Trophoblast cell (in vitro differentiated cells and primary cell): ENCODE measurements at regions not wholly inside any gene's neighbourhood (a gene's known extent, or its start where the extent isn't known, plus 50 kb on each side); places are given as distances from the start of the nearest gene placed in this dataset.
A peak's percentile ranks its signal among the peaks of the same experiment; 100 is the strongest.

ENCODE experiments used
- DNase-seq, 2 donors: peaks; one replicate each; pipeline ENCODE4 v3.0.0-alpha.2; 2016
- H2AFZ ChIP-seq: 2 replicates; pipeline ENCODE4 v1.6.1; 2013; ENCODE audit warnings: low read length, moderate library complexity, mild to moderate bottlenecking; ENCODE audit not compliant: insufficient read depth, poor library complexity
- H2AK5ac ChIP-seq: 2 replicates; pipeline ENCODE4 v1.6.1; 2013; ENCODE audit warnings: mild to moderate bottlenecking, low read length
- H2BK120ac ChIP-seq: 2 replicates; pipeline ENCODE4 v1.6.1; 2013; ENCODE audit warnings: low read length, mild to moderate bottlenecking, moderate library complexity; ENCODE audit not compliant: insufficient read depth, poor library complexity
- H2BK12ac ChIP-seq: 2 replicates; pipeline ENCODE4 v1.6.1; 2013; ENCODE audit warnings: mild to moderate bottlenecking, low read length, moderate library complexity
- H2BK5ac ChIP-seq: 2 replicates; pipeline ENCODE4 v1.6.1; 2013; ENCODE audit warnings: low read length, low read depth, moderate library complexity, mild to moderate bottlenecking; ENCODE audit not compliant: poor library complexity
- H3K14ac ChIP-seq: 2 replicates; pipeline ENCODE4 v1.6.1; 2013; ENCODE audit warnings: mild to moderate bottlenecking, low read length
- H3K18ac ChIP-seq: 2 replicates; pipeline ENCODE4 v1.6.1; 2013; ENCODE audit warnings: mild to moderate bottlenecking, low read length
- H3K23ac ChIP-seq: 2 replicates; pipeline ENCODE4 v1.6.1; 2013; ENCODE audit warnings: low read length
- H3K27ac ChIP-seq: 2 replicates; pipeline ENCODE4 v1.5.1; 2013; ENCODE audit warnings: low read depth, mild to moderate bottlenecking, inconsistent platforms, low read length, moderate library complexity
- H3K27me3 ChIP-seq: 2 replicates; pipeline ENCODE4 v1.6.1; 2013; ENCODE audit warnings: inconsistent platforms, mild to moderate bottlenecking, low read length, moderate library complexity; ENCODE audit not compliant: insufficient read depth
- H3K36me3 ChIP-seq, 2 experiments: 1 replicate in 1 of 2; 2 replicates in 1 of 2; pipeline ENCODE4 v1.6.1; 2013; ENCODE audit warnings: low read length in 2 of 2, mild to moderate bottlenecking in 2 of 2, moderate library complexity in 1 of 2; ENCODE audit not compliant: insufficient read depth in 2 of 2, control insufficient read depth in 1 of 2
- H3K4ac ChIP-seq: 2 replicates; pipeline ENCODE4 v1.6.1; 2013; ENCODE audit warnings: low read depth, mild to moderate bottlenecking, low read length, moderate library complexity
- H3K4me1 ChIP-seq, 2 experiments: 1 replicate in 1 of 2; 2 replicates in 1 of 2; pipeline ENCODE4 v1.6.1; 2013; ENCODE audit warnings: low read length in 2 of 2, mild to moderate bottlenecking in 2 of 2, moderate library complexity in 1 of 2; ENCODE audit not compliant: insufficient read depth in 2 of 2, control insufficient read depth in 1 of 2
- H3K4me2 ChIP-seq: 2 replicates; pipeline ENCODE4 v1.6.1; 2013; ENCODE audit warnings: inconsistent platforms, mild to moderate bottlenecking, low read length, moderate library complexity
- H3K4me3 ChIP-seq: 2 replicates; pipeline ENCODE4 v1.5.1; 2013; ENCODE audit warnings: mild to moderate bottlenecking, low read depth, low read length, inconsistent platforms
- H3K79me1 ChIP-seq: one replicate; pipeline ENCODE4 v1.6.1; 2013; ENCODE audit warnings: low read length
- H3K79me2 ChIP-seq: 2 replicates; pipeline ENCODE4 v1.6.1; 2013; ENCODE audit warnings: low read length, mild to moderate bottlenecking; ENCODE audit not compliant: control insufficient read depth, insufficient read depth, poor library complexity
- H3K9ac ChIP-seq: 2 replicates; pipeline ENCODE4 v1.6.1; 2013; ENCODE audit warnings: mild to moderate bottlenecking, low read length
- H3K9me3 ChIP-seq: 2 replicates; pipeline ENCODE4 v1.6.1; 2013; ENCODE audit warnings: low read depth, mild to moderate bottlenecking, control low read depth, inconsistent platforms, low read length; ENCODE audit not compliant: insufficient read depth
- H4K12ac ChIP-seq: 2 replicates; pipeline ENCODE4 v1.6.1; 2013; ENCODE audit warnings: low read depth, mild to moderate bottlenecking, low read length, moderate library complexity
- H4K8ac ChIP-seq: 2 replicates; pipeline ENCODE4 v1.6.1; 2013; ENCODE audit warnings: low read depth, mild to moderate bottlenecking, low read length, moderate library complexity
- H4K91ac ChIP-seq: one replicate; pipeline ENCODE4 v1.6.1; 2013; ENCODE audit warnings: low read depth, mild to moderate bottlenecking, low read length, moderate library complexity
- WGBS: extraction: QIAGEN DNeasy Blood & Tissue Kit; methylation state at CpG from one replicate; pipeline ENCODE4 v1.1.7; 2013; ENCODE audit warnings: missing lambda C conversion rate; ENCODE audit not compliant: insufficient read length, insufficient coverage; ENCODE audit errors: extremely low coverage; 5-methylcytosine and 5-hydroxymethylcytosine counted together

DNA sequence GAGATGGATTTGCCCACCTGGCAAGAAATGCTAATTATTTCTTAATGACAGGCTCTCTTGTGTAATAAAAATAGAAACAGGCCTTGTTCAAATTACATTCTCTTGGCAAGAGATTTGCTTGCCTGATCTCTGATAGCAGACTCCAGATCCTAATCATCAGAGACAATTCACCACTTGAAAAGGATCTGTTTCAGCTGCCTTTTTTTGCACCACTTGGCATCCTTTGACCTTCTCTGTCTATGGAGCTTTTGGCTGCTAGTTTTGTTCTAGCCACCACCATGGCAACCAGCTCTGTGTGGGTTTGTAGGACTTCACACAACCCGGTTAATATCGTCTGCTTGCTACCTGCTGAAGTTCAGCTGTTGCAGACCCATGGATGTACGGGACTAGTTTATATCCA is 241.1 kb upstream of the TLL1 start:
- H2BK12ac ChIP-seq, result no peak overlapping the region
- no peaks in the 10 kb centered on the region for H3K36me3 ChIP-seq
- no peak overlapping the region for H4K8ac ChIP-seq
- no peak overlapping the region for H2AK5ac ChIP-seq
- H3K4ac ChIP-seq, result no peak overlapping the region
- DNase-seq, result no peak
- H3K4me3 ChIP-seq, result no peak overlapping the region
- no peak overlapping the region for H2BK5ac ChIP-seq
- no peaks in the 10 kb centered on the region for H3K79me1 ChIP-seq
- H4K91ac ChIP-seq, result no peak overlapping the region
- WGBS, result no CpG with 5 or more reads among the region's 3 CpGs
- no peak overlapping the region for H3K23ac ChIP-seq
- no peaks in the 10 kb centered on the region for H3K27me3 ChIP-seq
- H3K14ac ChIP-seq, result no peak overlapping the region
- no peak overlapping the region for H3K9ac ChIP-seq
- no peaks in the 10 kb centered on the region for H3K79me2 ChIP-seq
- H3K9me3 ChIP-seq, result no peaks in the 10 kb centered on the region
- H3K18ac ChIP-seq, result no peak overlapping the region
- no peak overlapping the region for H3K4me2 ChIP-seq
- peaks cover 4 to 8% of the 10 kb centered on the region in 2 experiments for H3K4me1 ChIP-seq
- no peak overlapping the region for H2AFZ ChIP-seq
- no peak overlapping the region for H4K12ac ChIP-seq
- no peak overlapping the region for H2BK120ac ChIP-seq
- H3K27ac ChIP-seq, result no peak overlapping the region

DNA sequence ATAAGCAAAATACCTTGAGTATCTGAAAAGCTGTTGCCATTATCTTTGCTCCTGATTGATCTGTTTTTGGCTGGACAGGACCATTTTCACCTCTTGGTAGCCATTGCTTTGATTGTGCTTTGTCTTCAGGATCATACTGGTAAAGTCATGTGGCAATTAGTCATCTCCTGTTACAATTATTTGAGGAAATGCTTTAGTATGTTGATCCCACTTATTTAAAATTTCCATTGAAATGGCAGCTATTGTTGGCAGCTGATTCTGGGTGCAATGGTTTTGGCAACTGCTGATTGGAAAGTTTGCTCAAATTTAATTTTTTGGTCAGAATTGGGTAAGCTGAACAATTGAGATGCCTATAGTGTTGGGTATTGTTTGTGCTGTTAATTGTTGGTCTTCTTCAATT is 238.3 kb upstream of the TLL1 start:
- Histone ChIP-seq H3K79me2 (no peaks in the 10 kb centered on the region), H4K91ac (no peak overlapping the region), H3K14ac (no peak overlapping the region), H3K9me3 (no peaks in the 10 kb centered on the region), H4K8ac (no peak overlapping the region), H3K27me3 (no peaks in the 10 kb centered on the region), H4K12ac (no peak overlapping the region), H3K36me3 (no peaks in the 10 kb centered on the region), H2BK12ac (no peak overlapping the region), H3K23ac (no peak overlapping the region), H3K4ac (no peak overlapping the region), H3K9ac (no peak overlapping the region), H3K4me2 (no peak overlapping the region), H2BK5ac (no peak overlapping the region), H3K4me1 (peaks cover 4 to 8% of the 10 kb centered on the region in 2 experiments), H3K79me1 (no peaks in the 10 kb centered on the region), H3K4me3 (no peak overlapping the region), H2BK120ac (no peak overlapping the region), H3K27ac (no peak overlapping the region), H2AK5ac (no peak overlapping the region), H3K18ac (no peak overlapping the region), H2AFZ (no peak overlapping the region)
- DNase-seq, result no peak

DNA sequence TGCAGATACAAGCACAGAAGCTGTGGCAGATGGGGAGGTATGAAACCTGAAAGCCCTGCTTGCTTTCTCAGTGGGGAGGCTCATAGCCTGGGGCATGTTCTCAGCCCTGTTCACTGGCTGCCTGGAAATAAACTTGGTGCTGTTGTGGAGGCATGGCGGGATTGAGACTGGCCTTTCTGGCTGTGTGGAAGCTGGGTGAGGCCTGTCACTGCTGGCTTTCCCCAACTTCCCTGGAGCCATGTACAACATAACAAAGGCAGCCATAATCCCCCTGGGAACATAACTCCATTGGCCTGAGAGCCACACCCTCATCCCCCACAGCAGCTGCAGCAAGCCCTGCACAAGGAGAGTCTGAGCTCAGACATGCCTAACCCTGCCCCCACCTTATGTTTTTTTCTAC is 237.7 kb upstream of the TLL1 start:
- Histone ChIP-seq H3K23ac (no peak overlapping the region), H3K4ac (no peak overlapping the region), H3K9me3 (no peaks in the 10 kb centered on the region), H3K14ac (no peak overlapping the region), H4K8ac (no peak overlapping the region), H3K4me1 (peaks cover 4 to 8% of the 10 kb centered on the region in 2 experiments), H2AFZ (no peak overlapping the region), H3K4me2 (no peak overlapping the region), H3K27me3 (no peaks in the 10 kb centered on the region), H2BK5ac (no peak overlapping the region), H3K36me3 (no peaks in the 10 kb centered on the region), H3K18ac (no peak overlapping the region), H2AK5ac (no peak overlapping the region), H4K91ac (no peak overlapping the region), H4K12ac (no peak overlapping the region), H3K4me3 (no peak overlapping the region), H3K79me2 (no peaks in the 10 kb centered on the region), H3K79me1 (no peaks in the 10 kb centered on the region), H3K27ac (peak overlapping the region; percentile 32), H2BK12ac (no peak overlapping the region), H3K9ac (no peak overlapping the region), H2BK120ac (no peak overlapping the region)
- no CpG with 5 or more reads among the region's 1 CpG for WGBS
- DNase-seq, result no peak

DNA sequence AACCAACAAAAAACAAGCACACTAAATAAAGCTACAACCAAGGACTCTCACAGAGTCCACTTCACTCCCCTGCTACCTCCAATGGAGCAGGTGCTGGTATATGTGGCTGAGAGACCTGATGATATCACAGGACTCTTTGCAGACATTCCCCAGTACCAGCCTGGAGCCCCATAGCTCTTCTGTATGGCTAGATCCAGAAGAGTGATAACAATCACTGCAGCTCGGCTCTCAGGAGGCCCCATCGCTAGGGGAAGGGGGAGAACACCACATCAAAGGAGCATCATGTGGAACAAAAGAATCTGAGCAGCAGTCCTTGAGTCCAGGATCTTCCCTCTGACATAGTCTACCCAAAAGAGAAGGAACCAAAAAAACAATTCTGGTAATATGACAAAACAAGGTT is 237.1 kb upstream of the TLL1 start:
- WGBS, result no CpG with 5 or more reads among the region's 2 CpGs
- no peak overlapping the region for H4K8ac ChIP-seq
- no peaks in the 10 kb centered on the region for H3K79me1 ChIP-seq
- H2AFZ ChIP-seq, result no peak overlapping the region
- H4K12ac ChIP-seq, result no peak overlapping the region
- peak overlapping the region; percentile 1 for H2BK120ac ChIP-seq
- H3K9ac ChIP-seq, result no peak overlapping the region
- H3K4me1 ChIP-seq, result peaks cover 4 to 8% of the 10 kb centered on the region in 2 experiments
- H3K9me3 ChIP-seq, result no peaks in the 10 kb centered on the region
- no peak for DNase-seq
- H3K27ac ChIP-seq, result peak overlapping the region; percentile 32
- no peak overlapping the region for H2BK5ac ChIP-seq
- H3K79me2 ChIP-seq, result no peaks in the 10 kb centered on the region
- no peak overlapping the region for H3K14ac ChIP-seq
- H3K4me2 ChIP-seq, result no peak overlapping the region
- H3K36me3 ChIP-seq, result no peaks in the 10 kb centered on the region
- H3K4ac ChIP-seq, result no peak overlapping the region
- no peak overlapping the region for H3K4me3 ChIP-seq
- no peak overlapping the region for H3K23ac ChIP-seq
- no peak overlapping the region for H2AK5ac ChIP-seq
- H2BK12ac ChIP-seq, result peak overlapping the region; percentile 53
- H3K27me3 ChIP-seq, result no peaks in the 10 kb centered on the region
- H4K91ac ChIP-seq, result no peak overlapping the region
- H3K18ac ChIP-seq, result no peak overlapping the region
